GM13977 (cell line): ENCODE measurements at regions not wholly inside any gene's neighbourhood (a gene's known extent, or its start where the extent isn't known, plus 50 kb on each side); places are given as distances from the start of the nearest gene placed in this dataset.

Experiments used
- DNase-seq: peaks from one replicate; pipeline ENCODE4 v3.0.0; 2012; ENCODE audit warnings: low spot score
- in situ Hi-C: fragments of 300-500 bp; cut with MboI; formaldehyde crosslinking; loops from one replicate; pipeline ENCODE4 v1.12.0; 2022; ENCODE audit warnings: low sequenced_read_pairs, low pct_unique_long_range_greater_than_20kb, mixed read lengths, inconsistent platforms; ENCODE audit not compliant: unreplicated experiment
- TF ChIP-seq, protein P1 (sequence below): IDR thresholded peaks from 2 replicates; pipeline ENCODE4 v1.5.1; 2012; ENCODE audit warnings: mild to moderate bottlenecking, control low read depth; ENCODE audit not compliant: insufficient read depth; ENCODE audit errors: extremely low read depth, missing control alignments

DNA sequence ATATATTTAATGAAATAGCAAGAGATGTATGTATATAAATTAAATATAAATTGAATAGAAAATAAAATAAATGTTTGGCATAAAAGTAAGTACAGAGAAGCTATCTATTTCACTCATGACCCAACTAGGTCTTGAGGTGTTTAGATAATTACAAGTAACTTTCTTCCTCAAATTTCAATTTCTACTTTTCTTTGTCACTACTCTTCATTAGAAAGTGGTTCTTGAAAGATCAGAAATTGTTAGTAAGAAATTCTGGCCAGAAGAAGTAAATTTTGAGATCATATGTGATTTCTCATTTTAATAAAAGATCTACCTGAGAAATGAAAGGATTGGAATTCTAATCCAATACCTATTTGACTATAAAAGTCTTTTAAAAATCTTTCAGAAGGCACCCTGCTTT lies 126.9 kb downstream of the BTC start:
- in situ Hi-C loops, result no loop called here
- TF ChIP-seq, protein P1, sequence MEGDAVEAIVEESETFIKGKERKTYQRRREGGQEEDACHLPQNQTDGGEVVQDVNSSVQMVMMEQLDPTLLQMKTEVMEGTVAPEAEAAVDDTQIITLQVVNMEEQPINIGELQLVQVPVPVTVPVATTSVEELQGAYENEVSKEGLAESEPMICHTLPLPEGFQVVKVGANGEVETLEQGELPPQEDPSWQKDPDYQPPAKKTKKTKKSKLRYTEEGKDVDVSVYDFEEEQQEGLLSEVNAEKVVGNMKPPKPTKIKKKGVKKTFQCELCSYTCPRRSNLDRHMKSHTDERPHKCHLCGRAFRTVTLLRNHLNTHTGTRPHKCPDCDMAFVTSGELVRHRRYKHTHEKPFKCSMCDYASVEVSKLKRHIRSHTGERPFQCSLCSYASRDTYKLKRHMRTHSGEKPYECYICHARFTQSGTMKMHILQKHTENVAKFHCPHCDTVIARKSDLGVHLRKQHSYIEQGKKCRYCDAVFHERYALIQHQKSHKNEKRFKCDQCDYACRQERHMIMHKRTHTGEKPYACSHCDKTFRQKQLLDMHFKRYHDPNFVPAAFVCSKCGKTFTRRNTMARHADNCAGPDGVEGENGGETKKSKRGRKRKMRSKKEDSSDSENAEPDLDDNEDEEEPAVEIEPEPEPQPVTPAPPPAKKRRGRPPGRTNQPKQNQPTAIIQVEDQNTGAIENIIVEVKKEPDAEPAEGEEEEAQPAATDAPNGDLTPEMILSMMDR, result no peak
- DNase-seq, result no peak

DNA sequence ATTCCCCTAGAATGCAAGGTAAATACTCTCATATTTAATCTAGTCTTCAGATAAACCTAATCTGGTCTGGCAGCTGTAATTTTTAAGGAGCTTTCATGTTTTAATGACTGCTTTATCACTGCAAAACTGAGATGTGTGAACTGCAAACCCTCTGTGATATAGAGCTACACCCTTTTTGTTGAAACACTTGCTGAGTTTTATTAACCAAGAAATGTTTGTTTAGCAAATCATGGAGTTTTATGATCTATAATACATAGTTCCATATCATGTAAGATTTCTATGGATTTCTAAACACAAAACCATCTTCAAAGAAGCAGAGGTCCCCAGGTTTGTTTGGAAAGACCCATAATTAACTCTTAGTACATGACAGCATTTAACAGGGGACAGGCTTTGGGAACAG lies 126.4 kb downstream of the BTC start:
- in situ Hi-C loops, result no loop called here
- TF ChIP-seq, protein P1, result no peak
- DNase-seq, result no peak

DNA sequence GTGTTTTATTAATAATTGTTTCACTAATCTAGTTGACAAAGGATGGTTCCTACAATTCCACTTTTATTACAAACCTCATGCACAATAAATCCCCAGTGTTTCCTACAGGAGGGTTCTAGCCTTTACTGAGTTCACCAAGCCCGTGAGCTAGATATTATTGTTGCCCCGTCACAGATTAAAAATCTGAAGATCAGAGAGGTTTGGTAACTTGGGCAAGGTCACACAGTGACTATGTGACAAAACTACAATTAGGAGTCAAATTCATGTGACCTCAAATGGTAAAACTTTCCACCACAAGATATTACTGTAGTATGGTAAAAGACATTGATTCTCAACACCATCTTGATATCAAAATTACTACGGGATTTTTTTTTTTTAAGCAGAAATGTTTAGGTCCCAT lies 124.6 kb downstream of the BTC start:
- no peak for DNase-seq
- in situ Hi-C loops, result no loop called here
- TF ChIP-seq, protein P1, result no peak

DNA sequence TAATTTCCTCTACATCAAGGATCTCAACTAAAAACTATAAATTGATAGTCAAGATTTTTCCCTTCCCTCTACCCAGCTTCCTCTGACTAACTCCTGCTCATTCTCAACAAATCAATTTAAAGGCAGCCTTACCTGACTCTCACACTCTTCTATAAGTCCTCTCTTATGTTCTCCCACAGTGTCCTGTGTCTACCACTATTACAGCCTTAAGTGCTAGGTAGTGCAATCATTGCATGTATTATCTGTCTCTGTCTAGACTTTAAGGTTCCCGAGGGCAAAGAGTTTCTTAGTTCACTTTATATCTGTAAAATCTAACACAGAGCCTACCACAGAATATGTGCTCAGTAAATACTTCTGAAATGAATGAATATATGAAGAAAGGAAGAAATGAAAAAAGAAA lies 123.7 kb downstream of the BTC start:
- TF ChIP-seq, protein P1, result no peak
- in situ Hi-C loops, result no loop called here
- no peak for DNase-seq

DNA sequence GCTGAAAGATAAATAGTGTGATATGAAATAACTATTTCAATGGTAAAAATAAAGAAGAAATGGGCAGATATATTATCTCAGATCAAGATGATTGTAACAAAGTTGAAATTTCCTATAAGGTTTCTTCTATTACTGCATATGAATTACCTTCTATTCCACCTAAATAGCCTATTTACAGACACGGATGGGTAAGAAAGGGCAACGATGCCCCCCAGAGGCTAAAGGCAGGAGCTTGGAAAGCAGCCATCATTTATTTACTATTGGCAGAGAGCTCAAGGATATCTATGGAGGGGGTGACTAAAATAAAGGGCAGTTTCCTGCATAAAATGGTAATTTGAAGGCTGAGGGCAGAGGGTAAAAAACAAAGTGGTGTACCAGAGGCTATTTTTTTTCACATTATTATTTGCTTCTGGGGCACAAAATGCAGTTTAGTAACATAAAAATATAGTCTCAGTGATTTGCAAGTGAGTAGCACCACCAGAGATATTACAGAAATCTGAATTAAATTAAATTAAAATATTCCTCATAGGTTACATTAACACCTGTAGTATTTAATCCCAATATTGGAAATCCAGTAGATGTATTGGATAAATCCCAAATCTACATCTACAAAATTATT lies 123.1 kb downstream of the BTC start:
- TF ChIP-seq, protein P1, result peak; percentile 39
- in situ Hi-C loops, result no loop called here
- peak; percentile 10 for DNase-seq

DNA sequence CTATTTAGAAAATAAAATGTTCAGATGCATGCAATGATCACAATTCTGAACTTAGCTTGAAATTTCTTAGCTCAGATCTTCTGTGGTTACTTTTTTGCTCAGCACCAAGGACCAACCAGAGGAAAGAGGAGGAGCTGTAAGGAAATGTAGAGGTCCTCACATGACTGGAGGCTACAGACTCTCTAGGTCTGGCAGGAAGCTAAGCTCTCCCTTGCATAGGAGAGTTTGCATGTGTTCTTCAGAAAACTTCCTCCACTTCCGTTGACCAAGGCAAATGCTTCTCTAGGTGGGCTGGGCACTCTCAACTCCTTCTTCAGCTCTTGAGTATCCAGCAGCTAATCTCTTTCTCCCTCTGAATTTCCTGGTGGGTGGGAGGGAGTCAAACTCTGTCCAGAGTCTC lies 119.6 kb downstream of the BTC start:
- in situ Hi-C loops, result no loop called here
- TF ChIP-seq, protein P1, result no peak
- no peak for DNase-seq
